ENCODE measurements at regions not wholly inside any gene's neighbourhood (a gene's known extent, or its start where the extent isn't known, plus 50 kb on each side); places are given as distances from the start of the nearest gene placed in this dataset.
"Not testable (repeated sequence)": the region's sequence is repeated elsewhere in the genome, so short reads cannot be mapped to it uniquely, and the experiment has no call there.

- DNase-seq = no peak
Measured at GRCh38 chr4:158051401-158052235, 121.2 kb downstream of the GASK1B start.

- no peak for DNase-seq
Measured at GRCh38 chr4:158050942-158051341, 121.9 kb downstream of the GASK1B start.

GRCh38 chr4:158046345-158046744 lies 126.5 kb downstream of the GASK1B start:
- no peak for DNase-seq

GRCh38 chr4:158043971-158044618 lies 128.7 kb downstream of the GASK1B start:
- no peak for DNase-seq

GRCh38 chr4:158042591-158043030 lies 130.2 kb downstream of the GASK1B start:
- no peak for DNase-seq

GRCh38 chr4:158038718-158039117 lies 134.1 kb downstream of the GASK1B start:
- no peak for DNase-seq

- DNase-seq = no peak
Measured at GRCh38 chr4:158036998-158037397, 135.8 kb downstream of the GASK1B start.

- DNase-seq = no peak
Measured at GRCh38 chr4:158035662-158036195, 137.1 kb downstream of the GASK1B start.

- no peak for DNase-seq
Measured at GRCh38 chr4:158033416-158034120, 139.3 kb downstream of the GASK1B start.

- no peak for DNase-seq
Measured at GRCh38 chr4:158032733-158033415, 140.0 kb downstream of the GASK1B start.

GRCh38 chr4:158028381-158028780 lies 144.4 kb downstream of the GASK1B start:
- not testable (repeated sequence) for DNase-seq

GRCh38 chr4:158025131-158025530 lies 147.7 kb downstream of the GASK1B start:
- DNase-seq = no peak

- DNase-seq = no peak
Measured at GRCh38 chr4:158020734-158021346, 152.0 kb downstream of the GASK1B start.

GRCh38 chr4:158020176-158020575 lies 152.6 kb downstream of the GASK1B start:
- DNase-seq = no peak

GRCh38 chr4:158018831-158019230 lies 154.0 kb downstream of the GASK1B start:
- no peak for DNase-seq

GRCh38 chr4:158018221-158018830 lies 154.5 kb downstream of the GASK1B start:
- DNase-seq = no peak

- DNase-seq = no peak
Measured at GRCh38 chr4:158016511-158016910, 156.3 kb downstream of the GASK1B start.

- no peak for DNase-seq
Measured at GRCh38 chr4:158015241-158015640, 157.6 kb downstream of the GASK1B start.

- no peak for DNase-seq
Measured at GRCh38 chr4:158013858-158014257, 159.0 kb downstream of the GASK1B start.

GRCh38 chr4:158010361-158010760 lies 162.5 kb downstream of the GASK1B start:
- no peak for DNase-seq

- no peak for DNase-seq
Measured at GRCh38 chr4:158008551-158009218, 164.1 kb downstream of the GASK1B start.
